Neural progenitor cell (in vitro differentiated cells): ENCODE measurements at regions not wholly inside any gene's neighbourhood (a gene's known extent, or its start where the extent isn't known, plus 50 kb on each side); places are given as distances from the start of the nearest gene placed in this dataset.

Source experiments
- CTCF ChIP-seq: fragments of 200-600 bp; sonication (generic); IDR thresholded peaks from 2 replicates; pipeline ENCODE4 v1.5.1; 2017; ENCODE audit warnings: antibody characterized with exemption, mild to moderate bottlenecking
- EZH2 ChIP-seq: fragments of 200-600 bp; sonication (generic); IDR thresholded peaks from 2 replicates; pipeline ENCODE4 v1.6.1; 2017; ENCODE audit warnings: antibody characterized with exemption, mild to moderate bottlenecking, moderate library complexity
- EZH2phosphoT487 ChIP-seq: fragments of 200-600 bp; sonication (generic); IDR thresholded peaks from 2 replicates; pipeline ENCODE4 v1.6.1; 2017; ENCODE audit warnings: antibody characterized with exemption

DNA sequence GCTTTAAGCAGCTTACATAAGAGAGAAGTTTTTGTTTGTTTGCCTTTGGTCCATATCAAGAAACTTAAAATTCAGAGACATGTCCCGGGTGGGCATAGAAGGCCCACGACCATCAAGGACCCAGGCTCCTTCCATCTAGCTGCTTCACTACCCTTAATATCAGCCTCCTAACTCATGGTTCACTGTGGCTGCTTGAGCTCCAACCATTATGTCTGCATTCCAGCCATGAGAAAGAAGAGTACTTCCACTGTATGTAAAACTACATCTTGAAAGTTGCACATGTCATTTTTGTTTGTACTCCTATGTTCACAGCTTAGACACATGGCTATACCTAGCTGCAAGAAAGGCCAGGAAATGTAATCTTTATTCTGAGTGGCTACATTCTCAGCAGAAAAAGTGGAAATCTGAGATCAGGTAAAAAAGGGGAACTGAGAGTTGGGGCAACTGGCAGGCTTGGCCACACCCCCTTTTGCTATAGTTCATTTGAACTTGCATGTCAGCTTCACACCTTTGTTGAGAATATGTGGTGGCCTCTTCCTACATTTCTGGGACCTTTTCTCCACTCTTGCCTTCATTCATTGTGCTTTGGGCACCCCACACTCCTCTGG, 81.3 kb upstream of the TP53I11 start:
- TF ChIP-seq CTCF (no peak), EZH2phosphoT487 (no peak), EZH2 (no peak)
